HG02981 (cell line): ENCODE measurements at regions not wholly inside any gene's neighbourhood (a gene's known extent, or its start where the extent isn't known, plus 50 kb on each side); places are given as distances from the start of the nearest gene placed in this dataset.

Source experiments
- ATAC-seq: cut with Tn5 transposase; IDR thresholded peaks from one replicate; pipeline ENCODE4 v1.9.1; 2021; ENCODE audit warnings: mild to moderate bottlenecking, moderate library complexity; ENCODE audit not compliant: unreplicated experiment

GRCh38 chr2:196433116-196433515 lies 206.4 kb upstream of the CCDC150 start:
- no peak for ATAC-seq

- no peak for ATAC-seq
Measured at GRCh38 chr2:196434217-196434616, 205.3 kb upstream of the CCDC150 start.

- no peak for ATAC-seq
Measured at GRCh38 chr2:196435189-196435588, 204.3 kb upstream of the CCDC150 start.

- no peak for ATAC-seq
Measured at GRCh38 chr2:196437626-196438025, 201.9 kb upstream of the CCDC150 start.

- no peak for ATAC-seq
Measured at GRCh38 chr2:196439760-196440159, 199.8 kb upstream of the CCDC150 start.

- ATAC-seq: no peak
Measured at GRCh38 chr2:196440413-196440812, 199.1 kb upstream of the CCDC150 start.

GRCh38 chr2:196441527-196441926 lies 198.0 kb upstream of the CCDC150 start:
- no peak for ATAC-seq

GRCh38 chr2:196442211-196442610 lies 197.3 kb upstream of the CCDC150 start:
- ATAC-seq: no peak

GRCh38 chr2:196444442-196444841 lies 195.1 kb upstream of the CCDC150 start:
- ATAC-seq: no peak

- ATAC-seq: no peak
Measured at GRCh38 chr2:196445991-196446390, 193.5 kb upstream of the CCDC150 start.

GRCh38 chr2:196448407-196449079 lies 191.0 kb upstream of the CCDC150 start:
- peak; percentile 10 for ATAC-seq

- peak; percentile 49 for ATAC-seq
Measured at GRCh38 chr2:196449083-196449482, 190.4 kb upstream of the CCDC150 start.

GRCh38 chr2:196452758-196453157 lies 186.8 kb upstream of the CCDC150 start:
- ATAC-seq: no peak

GRCh38 chr2:196453613-196454047 lies 185.9 kb upstream of the CCDC150 start:
- ATAC-seq: no peak

- no peak for ATAC-seq
Measured at GRCh38 chr2:196454492-196454891, 185.0 kb upstream of the CCDC150 start.

- ATAC-seq: no peak
Measured at GRCh38 chr2:196459539-196459938, 180.0 kb upstream of the CCDC150 start.

- no peak for ATAC-seq
Measured at GRCh38 chr2:196463706-196464105, 175.8 kb upstream of the CCDC150 start.

- no peak for ATAC-seq
Measured at GRCh38 chr2:196464311-196464710, 175.2 kb upstream of the CCDC150 start.

- ATAC-seq: no peak
Measured at GRCh38 chr2:196466581-196466980, 172.9 kb upstream of the CCDC150 start.

- ATAC-seq: no peak
Measured at GRCh38 chr2:196468394-196468793, 171.1 kb upstream of the CCDC150 start.

- ATAC-seq: no peak
Measured at GRCh38 chr2:196473617-196474016, 165.9 kb upstream of the CCDC150 start.

- no peak for ATAC-seq
Measured at GRCh38 chr2:196475611-196476010, 163.9 kb upstream of the CCDC150 start.

GRCh38 chr2:196478588-196478987 lies 160.9 kb upstream of the CCDC150 start:
- no peak for ATAC-seq
